OCI-LY7 (cell line): ENCODE measurements at regions not wholly inside any gene's neighbourhood (a gene's known extent, or its start where the extent isn't known, plus 50 kb on each side); places are given as distances from the start of the nearest gene placed in this dataset.

Experiments used
- BruUV-seq: library from RNA; stranded (reverse); fragments of 400-500 nt; replicated peaks from 2 replicates; lab custom pipeline; 2021; lab: Mats Ljungman, UMichigan
- CTCF ChIA-PET: fragments of 300-600 bp; sonication (Branson Sonifier 250); formaldehyde crosslinking; loops from one replicate; lab custom pipeline; 2022; ENCODE audit warnings: antibody characterized with exemption; ENCODE audit not compliant: unreplicated experiment; lab: Charles Lee
- POLR2A ChIA-PET: fragments of 300-600 bp; sonication (Branson Sonifier 250); formaldehyde crosslinking; loops from one replicate; lab custom pipeline; 2022; ENCODE audit warnings: antibody characterized with exemption; lab: Charles Lee
- DNase-seq: peaks from one replicate; pipeline ENCODE4 v3.0.0-alpha.2; 2015; ENCODE audit warnings: low spot score
- H2AFZ ChIP-seq: fragments of 200-600 bp; sonication (generic), shearing (Covaris generic); 2 replicates; pipeline ENCODE4 v1.6.1; 2014; ENCODE audit warnings: mild to moderate bottlenecking, antibody characterized with exemption, low read length, moderate library complexity
- H3K27ac ChIP-seq: fragments of 200-600 bp; sonication (generic); 2 replicates; pipeline ENCODE4 v1.5.1; 2014; ENCODE audit warnings: mixed run types, low read depth, mild to moderate bottlenecking, moderate library complexity, low read length, inconsistent platforms; ENCODE audit not compliant: poor library complexity, severe bottlenecking
- H3K36me3 ChIP-seq: fragments of 200-600 bp; sonication (generic); 2 replicates; pipeline ENCODE4 v1.6.1; 2014; ENCODE audit warnings: mild to moderate bottlenecking, antibody characterized with exemption, low read length, moderate library complexity, mixed read lengths; ENCODE audit not compliant: insufficient read depth
- H3K4me1 ChIP-seq: fragments of 200-600 bp; sonication (generic); 2 replicates; pipeline ENCODE4 v1.5.1; 2014; ENCODE audit warnings: mild to moderate bottlenecking, low read length; ENCODE audit not compliant: insufficient read depth, poor library complexity, severe bottlenecking
- H3K4me2 ChIP-seq: fragments of 200-600 bp; sonication (generic); 2 replicates; pipeline ENCODE4 v1.6.1; 2014; ENCODE audit warnings: mild to moderate bottlenecking, low read length
- H3K4me3 ChIP-seq: fragments of 200-600 bp; sonication (generic); 2 replicates; pipeline ENCODE4 v1.5.1; 2014; ENCODE audit warnings: mild to moderate bottlenecking, low read depth, low read length; ENCODE audit not compliant: poor library complexity, severe bottlenecking
- H3K79me2 ChIP-seq: fragments of 200-600 bp; sonication (generic); 2 replicates; pipeline ENCODE4 v1.6.1; 2016; ENCODE audit warnings: low read depth, mild to moderate bottlenecking, low read length, moderate library complexity, mixed read lengths; ENCODE audit not compliant: insufficient read depth
- H3K9me2 ChIP-seq: fragments of 200-600 bp; sonication (generic); 2 replicates; pipeline ENCODE4 v1.6.1; 2016; ENCODE audit warnings: mild to moderate bottlenecking, low read length, mixed read lengths; ENCODE audit not compliant: insufficient read depth
- H3K9me3 ChIP-seq: fragments of 200-600 bp; sonication (generic); 2 replicates; pipeline ENCODE4 v1.6.1; 2014; ENCODE audit warnings: mild to moderate bottlenecking, mixed run types, low read length, mixed read lengths
- H4K20me1 ChIP-seq: fragments of 200-600 bp; sonication (generic); 2 replicates; pipeline ENCODE4 v1.6.1; 2014; ENCODE audit warnings: mild to moderate bottlenecking, antibody characterized with exemption, low read length, moderate library complexity, mixed read lengths; ENCODE audit not compliant: insufficient read depth
- EZH2phosphoT487 ChIP-seq: fragments of 200-600 bp; sonication (generic); IDR thresholded peaks from 2 replicates; pipeline ENCODE4 v1.6.1; 2018; ENCODE audit warnings: low read depth, borderline replicate concordance, mild to moderate bottlenecking, mixed run types, antibody characterized with exemption, low read length, moderate library complexity, mixed read lengths
- intact Hi-C: fragments of 100-400 bp; cut with micrococcal nuclease; formaldehyde crosslinking; loops from one replicate; pipeline ENCODE4 v1.10.0; 2022; ENCODE audit not compliant: unreplicated experiment
- TF ChIP-seq, protein P1 (sequence below): fragments of 200-600 bp; sonication (generic); conservative IDR thresholded peaks from 2 replicates; pipeline ENCODE4 v1.5.1; 2014; ENCODE audit warnings: mild to moderate bottlenecking, antibody characterized with exemption, low read length, moderate library complexity, mixed read lengths

GRCh38 chrX:35665311-35665710 lies 132.8 kb upstream of the MAGEB16 start:
- Histone ChIP-seq H2AFZ (no peak overlapping the region), H3K9me3 (no peaks in the 10 kb centered on the region), H3K4me3 (no peak overlapping the region), H3K79me2 (no peaks in the 10 kb centered on the region), H3K27ac (no peak overlapping the region), H3K9me2 (no peaks in the 10 kb centered on the region), H3K36me3 (no peaks in the 10 kb centered on the region), H4K20me1 (no peaks in the 10 kb centered on the region), H3K4me2 (no peak overlapping the region), H3K4me1 (no peaks in the 10 kb centered on the region)
- DNase-seq, result no peak
- TF ChIP-seq, protein P1, sequence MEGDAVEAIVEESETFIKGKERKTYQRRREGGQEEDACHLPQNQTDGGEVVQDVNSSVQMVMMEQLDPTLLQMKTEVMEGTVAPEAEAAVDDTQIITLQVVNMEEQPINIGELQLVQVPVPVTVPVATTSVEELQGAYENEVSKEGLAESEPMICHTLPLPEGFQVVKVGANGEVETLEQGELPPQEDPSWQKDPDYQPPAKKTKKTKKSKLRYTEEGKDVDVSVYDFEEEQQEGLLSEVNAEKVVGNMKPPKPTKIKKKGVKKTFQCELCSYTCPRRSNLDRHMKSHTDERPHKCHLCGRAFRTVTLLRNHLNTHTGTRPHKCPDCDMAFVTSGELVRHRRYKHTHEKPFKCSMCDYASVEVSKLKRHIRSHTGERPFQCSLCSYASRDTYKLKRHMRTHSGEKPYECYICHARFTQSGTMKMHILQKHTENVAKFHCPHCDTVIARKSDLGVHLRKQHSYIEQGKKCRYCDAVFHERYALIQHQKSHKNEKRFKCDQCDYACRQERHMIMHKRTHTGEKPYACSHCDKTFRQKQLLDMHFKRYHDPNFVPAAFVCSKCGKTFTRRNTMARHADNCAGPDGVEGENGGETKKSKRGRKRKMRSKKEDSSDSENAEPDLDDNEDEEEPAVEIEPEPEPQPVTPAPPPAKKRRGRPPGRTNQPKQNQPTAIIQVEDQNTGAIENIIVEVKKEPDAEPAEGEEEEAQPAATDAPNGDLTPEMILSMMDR, result no peak
- no peak for TF ChIP-seq EZH2phosphoT487
- intact Hi-C loops, result no loop called here
- ChIA-PET POLR2A (no interaction called here), CTCF (no interaction called here)
- no TSS peak for BruUV-seq

GRCh38 chrX:35670889-35671288 lies 127.3 kb upstream of the MAGEB16 start:
- ChIA-PET CTCF (no interaction called here), POLR2A (no interaction called here)
- Histone ChIP-seq H3K4me2 (no peak overlapping the region), H3K79me2 (no peaks in the 10 kb centered on the region), H3K27ac (no peak overlapping the region), H3K9me3 (no peaks in the 10 kb centered on the region), H3K4me1 (no peaks in the 10 kb centered on the region), H3K4me3 (no peak overlapping the region), H2AFZ (no peak overlapping the region), H3K9me2 (no peaks in the 10 kb centered on the region), H3K36me3 (no peaks in the 10 kb centered on the region), H4K20me1 (no peaks in the 10 kb centered on the region)
- intact Hi-C loops, result no loop called here
- TF ChIP-seq, protein P1, result no peak
- TF ChIP-seq EZH2phosphoT487, result no peak
- BruUV-seq, result no TSS peak
- DNase-seq, result no peak

DNA sequence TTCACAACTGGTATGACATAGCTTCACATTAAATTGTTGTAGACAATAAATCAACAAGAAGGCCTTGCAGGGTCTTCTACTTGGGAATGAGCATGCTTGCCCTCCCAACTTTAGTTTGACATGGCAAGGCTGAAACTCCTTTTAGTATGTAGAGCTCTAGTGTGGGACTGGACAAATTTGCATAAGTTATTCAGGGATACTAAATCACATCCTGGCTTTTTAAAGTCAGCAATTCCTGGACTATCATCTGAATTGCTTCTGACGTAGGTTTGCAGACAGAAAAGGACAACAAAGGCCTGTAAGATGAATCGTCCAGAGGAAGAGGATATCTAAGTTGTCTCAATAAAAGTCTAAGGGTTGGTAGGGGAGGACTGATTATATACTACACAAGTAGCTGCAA lies 123.0 kb upstream of the MAGEB16 start:
- no peak for TF ChIP-seq EZH2phosphoT487
- TF ChIP-seq, protein P1, result no peak

More for the DNA sequence above, 123.0 kb upstream of the MAGEB16 start:
- DNase-seq, result no peak
- Histone ChIP-seq H3K4me3 (no peak overlapping the region), H4K20me1 (no peaks in the 10 kb centered on the region), H3K4me1 (no peaks in the 10 kb centered on the region), H3K79me2 (no peaks in the 10 kb centered on the region), H3K27ac (no peak overlapping the region), H3K9me3 (no peaks in the 10 kb centered on the region), H3K36me3 (no peaks in the 10 kb centered on the region), H3K4me2 (no peak overlapping the region), H2AFZ (no peak overlapping the region), H3K9me2 (no peaks in the 10 kb centered on the region)
- intact Hi-C loops, result no loop called here
- POLR2A ChIA-PET, result no interaction called here
- CTCF ChIA-PET, result no interaction called here
- BruUV-seq, result no TSS peak
